OCI-LY7 (cell line): ENCODE measurements at regions not wholly inside any gene's neighbourhood (a gene's known extent, or its start where the extent isn't known, plus 50 kb on each side); places are given as distances from the start of the nearest gene placed in this dataset.

ENCODE experiments used
- BruUV-seq: library from RNA; stranded (reverse); fragments of 400-500 nt; replicated peaks from 2 replicates; lab custom pipeline; 2021; lab: Mats Ljungman, UMichigan
- CTCF ChIA-PET: fragments of 300-600 bp; sonication (Branson Sonifier 250); formaldehyde crosslinking; loops from one replicate; lab custom pipeline; 2022; ENCODE audit warnings: antibody characterized with exemption; ENCODE audit not compliant: unreplicated experiment; lab: Charles Lee
- POLR2A ChIA-PET: fragments of 300-600 bp; sonication (Branson Sonifier 250); formaldehyde crosslinking; loops from one replicate; lab custom pipeline; 2022; ENCODE audit warnings: antibody characterized with exemption; lab: Charles Lee
- DNase-seq: peaks from one replicate; pipeline ENCODE4 v3.0.0-alpha.2; 2015; ENCODE audit warnings: low spot score
- H2AFZ ChIP-seq: fragments of 200-600 bp; sonication (generic), shearing (Covaris generic); 2 replicates; pipeline ENCODE4 v1.6.1; 2014; ENCODE audit warnings: mild to moderate bottlenecking, antibody characterized with exemption, low read length, moderate library complexity
- H3K27ac ChIP-seq: fragments of 200-600 bp; sonication (generic); 2 replicates; pipeline ENCODE4 v1.5.1; 2014; ENCODE audit warnings: mixed run types, low read depth, mild to moderate bottlenecking, moderate library complexity, low read length, inconsistent platforms; ENCODE audit not compliant: poor library complexity, severe bottlenecking
- H3K36me3 ChIP-seq: fragments of 200-600 bp; sonication (generic); 2 replicates; pipeline ENCODE4 v1.6.1; 2014; ENCODE audit warnings: mild to moderate bottlenecking, antibody characterized with exemption, low read length, moderate library complexity, mixed read lengths; ENCODE audit not compliant: insufficient read depth
- H3K4me1 ChIP-seq: fragments of 200-600 bp; sonication (generic); 2 replicates; pipeline ENCODE4 v1.5.1; 2014; ENCODE audit warnings: mild to moderate bottlenecking, low read length; ENCODE audit not compliant: insufficient read depth, poor library complexity, severe bottlenecking
- H3K4me2 ChIP-seq: fragments of 200-600 bp; sonication (generic); 2 replicates; pipeline ENCODE4 v1.6.1; 2014; ENCODE audit warnings: mild to moderate bottlenecking, low read length
- H3K4me3 ChIP-seq: fragments of 200-600 bp; sonication (generic); 2 replicates; pipeline ENCODE4 v1.5.1; 2014; ENCODE audit warnings: mild to moderate bottlenecking, low read depth, low read length; ENCODE audit not compliant: poor library complexity, severe bottlenecking
- H3K79me2 ChIP-seq: fragments of 200-600 bp; sonication (generic); 2 replicates; pipeline ENCODE4 v1.6.1; 2016; ENCODE audit warnings: low read depth, mild to moderate bottlenecking, low read length, moderate library complexity, mixed read lengths; ENCODE audit not compliant: insufficient read depth
- H3K9me2 ChIP-seq: fragments of 200-600 bp; sonication (generic); 2 replicates; pipeline ENCODE4 v1.6.1; 2016; ENCODE audit warnings: mild to moderate bottlenecking, low read length, mixed read lengths; ENCODE audit not compliant: insufficient read depth
- H3K9me3 ChIP-seq: fragments of 200-600 bp; sonication (generic); 2 replicates; pipeline ENCODE4 v1.6.1; 2014; ENCODE audit warnings: mild to moderate bottlenecking, mixed run types, low read length, mixed read lengths
- H4K20me1 ChIP-seq: fragments of 200-600 bp; sonication (generic); 2 replicates; pipeline ENCODE4 v1.6.1; 2014; ENCODE audit warnings: mild to moderate bottlenecking, antibody characterized with exemption, low read length, moderate library complexity, mixed read lengths; ENCODE audit not compliant: insufficient read depth
- EZH2phosphoT487 ChIP-seq: fragments of 200-600 bp; sonication (generic); IDR thresholded peaks from 2 replicates; pipeline ENCODE4 v1.6.1; 2018; ENCODE audit warnings: low read depth, borderline replicate concordance, mild to moderate bottlenecking, mixed run types, antibody characterized with exemption, low read length, moderate library complexity, mixed read lengths
- intact Hi-C: fragments of 100-400 bp; cut with micrococcal nuclease; formaldehyde crosslinking; loops from one replicate; pipeline ENCODE4 v1.10.0; 2022; ENCODE audit not compliant: unreplicated experiment
- TF ChIP-seq, protein P1 (sequence below): fragments of 200-600 bp; sonication (generic); conservative IDR thresholded peaks from 2 replicates; pipeline ENCODE4 v1.5.1; 2014; ENCODE audit warnings: mild to moderate bottlenecking, antibody characterized with exemption, low read length, moderate library complexity, mixed read lengths

DNA sequence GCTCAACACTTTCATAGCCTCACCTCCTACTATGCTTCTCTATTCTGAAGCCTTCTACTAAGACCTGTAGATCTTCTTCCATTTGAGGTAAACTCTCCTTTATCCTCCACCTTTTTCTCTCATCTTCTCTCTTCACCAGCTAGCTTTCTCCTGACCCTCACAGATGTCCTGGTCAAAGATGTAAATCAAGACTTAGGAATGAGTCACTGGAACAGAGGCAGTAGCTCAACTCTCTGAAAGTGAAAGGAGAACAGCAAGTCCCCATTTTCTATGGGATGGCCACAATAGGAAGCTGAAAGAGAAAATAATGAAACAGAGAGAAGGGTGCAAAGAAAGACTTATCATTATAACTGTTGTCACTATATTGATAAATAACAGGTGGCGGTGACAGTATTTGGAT is 86.1 kb upstream of the DOCK9 start:
- Histone ChIP-seq H3K9me3 (no peaks in the 10 kb centered on the region), H3K9me2 (no peaks in the 10 kb centered on the region), H2AFZ (no peak overlapping the region), H4K20me1 (no peaks in the 10 kb centered on the region), H3K4me3 (no peak overlapping the region), H3K79me2 (no peaks in the 10 kb centered on the region), H3K36me3 (no peaks in the 10 kb centered on the region; the same call in 1 of the 2 replicates), H3K4me1 (peaks cover 14% of the 10 kb centered on the region), H3K27ac (no peak overlapping the region), H3K4me2 (no peak overlapping the region)
- no TSS peak for BruUV-seq
- TF ChIP-seq, protein P1, sequence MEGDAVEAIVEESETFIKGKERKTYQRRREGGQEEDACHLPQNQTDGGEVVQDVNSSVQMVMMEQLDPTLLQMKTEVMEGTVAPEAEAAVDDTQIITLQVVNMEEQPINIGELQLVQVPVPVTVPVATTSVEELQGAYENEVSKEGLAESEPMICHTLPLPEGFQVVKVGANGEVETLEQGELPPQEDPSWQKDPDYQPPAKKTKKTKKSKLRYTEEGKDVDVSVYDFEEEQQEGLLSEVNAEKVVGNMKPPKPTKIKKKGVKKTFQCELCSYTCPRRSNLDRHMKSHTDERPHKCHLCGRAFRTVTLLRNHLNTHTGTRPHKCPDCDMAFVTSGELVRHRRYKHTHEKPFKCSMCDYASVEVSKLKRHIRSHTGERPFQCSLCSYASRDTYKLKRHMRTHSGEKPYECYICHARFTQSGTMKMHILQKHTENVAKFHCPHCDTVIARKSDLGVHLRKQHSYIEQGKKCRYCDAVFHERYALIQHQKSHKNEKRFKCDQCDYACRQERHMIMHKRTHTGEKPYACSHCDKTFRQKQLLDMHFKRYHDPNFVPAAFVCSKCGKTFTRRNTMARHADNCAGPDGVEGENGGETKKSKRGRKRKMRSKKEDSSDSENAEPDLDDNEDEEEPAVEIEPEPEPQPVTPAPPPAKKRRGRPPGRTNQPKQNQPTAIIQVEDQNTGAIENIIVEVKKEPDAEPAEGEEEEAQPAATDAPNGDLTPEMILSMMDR: no peak
- no peak for TF ChIP-seq EZH2phosphoT487
- ChIA-PET CTCF (no interaction called here), POLR2A (interaction anchor here (0.6 to 1.0 kb wide), 3 partner anchors 11 to 69 kb away, joined by 3 to 8 read pairs (median 3); no protein-coding TSS in a partner anchor)
- intact Hi-C loops: no loop called here
- DNase-seq: no peak

DNA sequence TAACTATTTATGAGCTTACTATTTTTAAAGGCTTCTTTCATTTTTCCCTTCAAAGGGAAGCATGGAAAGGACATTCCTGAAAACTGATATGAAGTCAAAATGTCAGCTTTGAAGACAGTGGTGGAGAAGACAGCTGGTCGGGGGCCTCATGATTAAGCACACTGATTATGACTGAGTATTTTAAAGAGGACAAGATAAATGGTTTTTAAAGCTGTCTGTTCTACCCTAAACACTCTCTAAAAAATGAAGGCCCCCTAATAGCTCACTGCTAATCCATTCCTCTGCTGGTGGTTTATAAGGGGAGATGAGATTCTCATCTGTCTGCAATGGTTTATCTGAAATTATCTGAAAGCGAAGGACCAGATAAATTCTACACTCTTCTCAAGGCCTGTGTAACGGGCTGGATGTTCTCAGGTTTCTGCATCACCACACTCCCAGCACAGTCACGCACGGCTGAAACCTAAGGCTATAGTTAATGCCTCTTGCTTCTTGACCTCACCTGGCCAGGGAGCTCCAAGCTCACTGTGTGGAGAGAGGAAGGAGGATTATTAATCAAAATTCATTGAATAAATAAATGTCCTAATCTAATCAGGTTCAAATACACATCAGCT is 86.9 kb upstream of the DOCK9 start:
- Histone ChIP-seq H3K36me3 (no peaks in the 10 kb centered on the region; the same call in 1 of the 2 replicates), H3K4me1 (peaks cover 14% of the 10 kb centered on the region), H4K20me1 (no peaks in the 10 kb centered on the region), H3K27ac (no peak overlapping the region), H3K4me3 (no peak overlapping the region), H2AFZ (no peak overlapping the region), H3K79me2 (no peaks in the 10 kb centered on the region), H3K9me2 (no peaks in the 10 kb centered on the region), H3K9me3 (no peaks in the 10 kb centered on the region), H3K4me2 (no peak overlapping the region)
- DNase-seq: no peak
- CTCF ChIA-PET: no interaction called here
- BruUV-seq: no TSS peak
- TF ChIP-seq, protein P1: no peak
- TF ChIP-seq EZH2phosphoT487: no peak
- POLR2A ChIA-PET: interaction anchor here (0.9 to 1.0 kb wide), 3 partner anchors 11 to 68 kb away, joined by 3 to 8 read pairs (median 4); no protein-coding TSS in a partner anchor
- intact Hi-C loops: no loop called here
